Right atrium auricular region (tissue), 2 donors: ENCODE measurements at regions not wholly inside any gene's neighbourhood (a gene's known extent, or its start where the extent isn't known, plus 50 kb on each side); places are given as distances from the start of the nearest gene placed in this dataset.

Experiments used
- DNase-seq: peaks from one replicate; pipeline ENCODE4 v3.0.0-alpha.2; 2019; ENCODE audit warnings: low spot score
- H3K27ac ChIP-seq, 2 donors: fragments of 200-600 bp; sonication (generic); 1 replicate in 1 of 2; 2 replicates in 1 of 2; pipeline ENCODE4 v1.5.1; 2016 to 2019
- H3K27me3 ChIP-seq, 2 donors: fragments of 200-600 bp; sonication (generic); one replicate each; pipeline versions ENCODE4 v1.5.1 to v1.6.0; 2017 to 2019
- H3K36me3 ChIP-seq: fragments of 200-600 bp; sonication (generic); one replicate; pipeline ENCODE4 v1.5.1; 2016
- H3K4me1 ChIP-seq, 2 donors: fragments of 200-600 bp; sonication (generic); one replicate each; pipeline versions ENCODE4 v1.5.1 to v1.6.0; 2017 to 2019
- H3K4me3 ChIP-seq, 2 donors: fragments of 200-600 bp; sonication (generic); 1 replicate in 1 of 2; 2 replicates in 1 of 2; pipeline ENCODE4 v1.5.1; 2017 to 2019; ENCODE audit warnings: mild to moderate bottlenecking in 1 of 2, moderate library complexity in 1 of 2
- H3K9me3 ChIP-seq, 2 donors: fragments of 200-600 bp; sonication (generic); one replicate each; pipeline ENCODE4 v1.5.1; 2019
- CTCF ChIP-seq, 2 donors: fragments of 200-600 bp; sonication (generic); IDR thresholded peaks; one replicate each; pipeline ENCODE4 v1.5.1; 2019; ENCODE audit warnings: antibody characterized with exemption in 2 of 2

DNA sequence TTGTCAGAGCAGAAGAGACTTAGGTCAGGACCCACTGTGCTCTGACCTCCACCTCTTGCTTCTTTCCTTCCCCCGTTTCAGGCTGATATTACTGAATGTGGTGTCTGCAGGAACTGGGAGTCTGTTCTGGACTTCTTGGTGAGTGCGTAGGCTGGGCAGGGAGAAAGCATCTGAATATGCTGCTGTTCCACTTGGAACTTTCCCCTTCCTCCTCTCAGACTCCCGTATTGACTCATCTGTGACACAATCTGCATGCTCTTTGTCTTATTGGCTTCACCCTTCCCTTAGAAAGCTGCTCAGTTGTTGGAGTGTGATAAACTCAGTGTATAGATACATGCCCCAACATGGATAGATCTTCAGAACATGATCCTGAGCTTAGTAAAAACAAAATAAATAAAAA lies 137.6 kb upstream of the HABP2 start:
- Histone ChIP-seq H3K27me3 (no peaks in the 10 kb centered on the region), H3K9me3 (peaks cover 0 to 12% of the 10 kb centered on the region in 2 donors), H3K27ac (no peak overlapping the region), H3K36me3 (no peaks in the 10 kb centered on the region), H3K4me1 (no peaks in the 10 kb centered on the region), H3K4me3 (no peak overlapping the region)
- no peak for TF ChIP-seq CTCF (IDR thresholded peaks at IDR 0.05)
- no peak for DNase-seq

GRCh38 chr10:113420057-113420732 lies 132.7 kb upstream of the HABP2 start:
- Histone ChIP-seq H3K4me1 (peaks cover 0 to 12% of the 10 kb centered on the region in 2 donors), H3K4me3 (no peak overlapping the region), H3K36me3 (no peaks in the 10 kb centered on the region), H3K27me3 (no peaks in the 10 kb centered on the region), H3K9me3 (peaks cover 0 to 15% of the 10 kb centered on the region in 2 donors), H3K27ac (no peak overlapping the region)
- no peak for DNase-seq
- TF ChIP-seq CTCF (IDR thresholded peaks at IDR 0.05) = no peak

GRCh38 chr10:113420733-113421675 lies 131.8 kb upstream of the HABP2 start:
- H3K27me3 ChIP-seq = no peaks in the 10 kb centered on the region
- H3K4me3 ChIP-seq = no peak overlapping the region
- no peak for TF ChIP-seq CTCF (IDR thresholded peaks at IDR 0.05)
- H3K9me3 ChIP-seq = peaks cover 0 to 15% of the 10 kb centered on the region in 2 donors
- no peaks in the 10 kb centered on the region for H3K36me3 ChIP-seq
- peaks cover 0 to 20% of the 10 kb centered on the region in 2 donors for H3K4me1 ChIP-seq
- DNase-seq = no peak
- no peak overlapping the region for H3K27ac ChIP-seq

DNA sequence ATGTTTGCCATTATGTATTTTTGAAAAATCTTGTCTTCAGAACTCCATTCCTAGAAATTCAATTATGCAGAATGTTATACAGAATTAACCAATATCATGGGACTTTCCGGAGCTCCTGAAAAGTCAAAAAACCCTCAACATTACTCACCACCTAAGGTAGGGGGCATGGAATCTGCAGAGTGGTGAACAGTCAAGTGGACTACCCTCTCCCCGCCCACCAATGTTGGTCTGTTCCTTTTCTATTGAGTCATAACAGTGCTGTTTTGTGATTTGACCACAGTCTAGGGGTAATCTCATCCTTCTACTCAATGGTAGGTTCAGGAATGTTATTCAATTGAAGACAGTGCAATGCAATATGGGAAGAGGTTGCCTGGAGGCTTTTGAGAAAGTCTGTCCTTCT lies 130.5 kb upstream of the HABP2 start:
- Histone ChIP-seq H3K27ac (no peak overlapping the region), H3K9me3 (peaks cover 0 to 15% of the 10 kb centered on the region in 2 donors), H3K27me3 (no peaks in the 10 kb centered on the region), H3K4me3 (no peak overlapping the region), H3K36me3 (no peaks in the 10 kb centered on the region), H3K4me1 (peaks cover 0 to 21% of the 10 kb centered on the region in 2 donors)
- no peak for TF ChIP-seq CTCF (IDR thresholded peaks at IDR 0.05)
- DNase-seq = no peak

GRCh38 chr10:113423981-113424721 lies 128.7 kb upstream of the HABP2 start:
- peak overlapping the region in 1 of 2 donors; percentile 3 for H3K27ac ChIP-seq
- no peak overlapping the region for H3K4me3 ChIP-seq
- DNase-seq = no peak
- peaks cover 0 to 14% of the 10 kb centered on the region in 2 donors for H3K9me3 ChIP-seq
- H3K36me3 ChIP-seq = no peaks in the 10 kb centered on the region
- no peak for TF ChIP-seq CTCF (IDR thresholded peaks at IDR 0.05)
- peaks cover 0 to 21% of the 10 kb centered on the region in 2 donors for H3K4me1 ChIP-seq
- H3K27me3 ChIP-seq = no peaks in the 10 kb centered on the region
